ENCODE measurements at regions not wholly inside any gene's neighbourhood (a gene's known extent, or its start where the extent isn't known, plus 50 kb on each side); places are given as distances from the start of the nearest gene placed in this dataset.
A peak's percentile ranks its signal among the peaks of the same experiment; 100 is the strongest.

DNA sequence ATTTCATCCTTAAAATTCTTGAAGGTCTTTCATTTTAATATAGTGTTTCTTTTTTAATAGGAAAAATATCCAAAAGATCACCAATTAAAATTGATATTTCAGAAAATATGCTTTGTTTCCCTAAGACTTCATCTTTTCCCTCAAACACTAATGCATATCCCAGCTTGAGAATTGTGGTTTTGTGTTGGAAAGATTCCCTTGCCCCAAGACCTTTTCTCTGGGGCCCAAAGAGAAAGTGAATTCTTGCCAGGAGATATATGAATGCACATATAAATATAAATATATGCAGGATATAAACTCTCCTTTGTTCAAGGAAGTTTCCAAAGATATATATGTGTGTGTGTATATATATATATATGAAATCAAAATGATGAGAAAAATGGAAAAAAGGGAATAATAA lies 241.2 kb downstream of the FAM76B start:
- Histone ChIP-seq H3K27ac (no peak overlapping the region), H3K4me1 (replicated peaks in 1 of 2) (no peaks in the 10 kb centered on the region), H3K4me3 (no peak overlapping the region)
- ATAC-seq (replicated peaks in 6 of 8), result no peak
- in situ Hi-C loops (cut with MboI; ENCODE audit: low pct_unique_long_range_greater_than_20kb in 2 of 9, low sequenced_read_pairs in 9 of 9, unreplicated experiment in 9 of 9), result no loop called here

DNA sequence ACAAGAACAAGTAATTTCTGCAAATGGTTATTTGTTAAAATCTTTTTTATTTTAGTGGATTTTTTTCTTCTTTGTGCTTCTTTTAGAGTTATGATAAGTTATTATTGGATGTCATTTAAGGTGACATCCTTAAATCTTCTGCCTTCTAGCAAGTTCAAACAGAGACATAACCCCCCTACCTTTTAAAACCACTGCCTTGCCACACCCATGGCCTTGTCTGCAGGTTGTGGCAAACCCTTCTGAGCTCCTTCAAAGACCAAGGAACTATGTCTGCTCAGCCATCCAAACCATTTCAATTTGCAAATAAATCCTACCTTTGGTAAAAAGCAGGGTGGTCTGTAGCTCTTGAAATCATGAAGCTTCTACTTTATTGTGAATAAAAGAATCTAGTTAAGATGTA lies 241.6 kb downstream of the FAM76B start:
- Histone ChIP-seq H3K4me1 (replicated peaks in 1 of 2) (no peaks in the 10 kb centered on the region), H3K27ac (no peak overlapping the region), H3K4me3 (no peak overlapping the region)
- in situ Hi-C loops (cut with MboI; ENCODE audit: low pct_unique_long_range_greater_than_20kb in 2 of 9, low sequenced_read_pairs in 9 of 9, unreplicated experiment in 9 of 9), result no loop called here
- ATAC-seq (replicated peaks in 6 of 8), result no peak

DNA sequence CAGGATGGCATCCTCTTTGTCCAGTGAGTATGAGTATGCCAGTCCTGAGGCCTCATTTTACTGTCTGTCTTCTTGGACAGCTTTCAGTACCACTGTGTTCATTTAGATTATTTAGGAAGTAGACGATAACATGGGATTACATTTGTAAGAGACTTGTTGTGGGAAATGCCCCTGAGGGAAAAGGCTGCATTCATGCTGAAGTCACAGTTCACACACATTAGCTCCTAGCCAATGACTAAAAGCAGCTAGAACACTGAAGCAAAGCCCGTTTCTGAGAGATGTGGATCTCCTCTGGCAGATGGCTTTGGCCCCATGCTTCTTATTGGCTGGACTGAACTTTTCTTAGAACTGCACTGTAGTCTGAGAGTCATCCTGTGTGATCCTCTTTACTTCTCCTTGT lies 242.4 kb downstream of the FAM76B start:
- ATAC-seq (replicated peaks in 6 of 8), result no peak
- 33 to 100% (median 77%) methylated on average over 1 to 2 of the region's 2 CpGs; no CpG with 5 or more reads in 4 of the 10 experiments for WGBS, 10 experiments
- Histone ChIP-seq H3K27ac (no peak overlapping the region), H3K4me1 (replicated peaks in 1 of 2) (no peaks in the 10 kb centered on the region), H3K4me3 (no peak overlapping the region)
- in situ Hi-C loops (cut with MboI; ENCODE audit: low pct_unique_long_range_greater_than_20kb in 2 of 9, low sequenced_read_pairs in 9 of 9, unreplicated experiment in 9 of 9), result no loop called here

DNA sequence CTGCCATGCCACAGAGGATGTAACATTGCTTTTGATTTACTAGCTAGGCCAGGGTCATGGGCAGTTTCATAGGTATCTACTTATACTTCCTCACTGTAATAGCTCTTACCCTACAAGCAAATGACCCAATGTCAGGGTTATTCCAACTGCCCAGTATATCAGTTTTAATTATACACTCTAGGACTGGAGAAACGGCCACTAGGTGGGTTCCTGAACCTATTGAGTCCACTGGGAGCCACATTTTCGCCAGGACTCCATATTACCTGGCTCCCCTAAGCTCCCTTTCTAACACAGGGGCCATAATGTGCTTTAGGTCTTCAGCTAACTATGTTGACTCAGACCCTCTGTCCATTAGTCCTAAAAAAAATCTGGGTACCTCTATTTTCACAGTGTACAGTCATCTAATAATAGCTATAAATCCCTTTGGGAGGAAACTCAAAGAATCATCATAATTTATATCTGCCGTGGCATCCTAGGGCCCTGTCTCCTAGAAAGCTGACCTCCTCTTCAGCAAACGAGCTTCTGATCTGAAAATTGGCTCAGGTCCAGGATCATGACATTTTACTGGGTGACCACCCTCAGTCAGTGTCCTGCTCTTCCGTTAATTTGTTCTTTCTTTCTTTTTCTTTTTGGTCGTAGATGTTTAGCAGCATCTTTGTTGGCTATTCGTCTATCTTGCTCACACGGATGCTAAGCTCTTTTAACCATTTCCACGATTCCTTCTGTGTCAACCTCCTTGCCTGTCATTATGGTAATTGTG lies 244.3 kb downstream of the FAM76B start:
- no peak overlapping the region for H3K27ac ChIP-seq
- ATAC-seq (replicated peaks in 6 of 8), result peak; percentile 10 to 87 (median 50)
- no peak overlapping the region for H3K4me3 ChIP-seq
- WGBS, 10 experiments, result 53 to 95% (median 74%) methylated on average over 2 to 8 of the region's 9 CpGs
- in situ Hi-C loops (cut with MboI; ENCODE audit: low pct_unique_long_range_greater_than_20kb in 2 of 9, low sequenced_read_pairs in 9 of 9, unreplicated experiment in 9 of 9), result no loop called here
- no peaks in the 10 kb centered on the region for H3K4me1 ChIP-seq (replicated peaks in 1 of 2)

DNA sequence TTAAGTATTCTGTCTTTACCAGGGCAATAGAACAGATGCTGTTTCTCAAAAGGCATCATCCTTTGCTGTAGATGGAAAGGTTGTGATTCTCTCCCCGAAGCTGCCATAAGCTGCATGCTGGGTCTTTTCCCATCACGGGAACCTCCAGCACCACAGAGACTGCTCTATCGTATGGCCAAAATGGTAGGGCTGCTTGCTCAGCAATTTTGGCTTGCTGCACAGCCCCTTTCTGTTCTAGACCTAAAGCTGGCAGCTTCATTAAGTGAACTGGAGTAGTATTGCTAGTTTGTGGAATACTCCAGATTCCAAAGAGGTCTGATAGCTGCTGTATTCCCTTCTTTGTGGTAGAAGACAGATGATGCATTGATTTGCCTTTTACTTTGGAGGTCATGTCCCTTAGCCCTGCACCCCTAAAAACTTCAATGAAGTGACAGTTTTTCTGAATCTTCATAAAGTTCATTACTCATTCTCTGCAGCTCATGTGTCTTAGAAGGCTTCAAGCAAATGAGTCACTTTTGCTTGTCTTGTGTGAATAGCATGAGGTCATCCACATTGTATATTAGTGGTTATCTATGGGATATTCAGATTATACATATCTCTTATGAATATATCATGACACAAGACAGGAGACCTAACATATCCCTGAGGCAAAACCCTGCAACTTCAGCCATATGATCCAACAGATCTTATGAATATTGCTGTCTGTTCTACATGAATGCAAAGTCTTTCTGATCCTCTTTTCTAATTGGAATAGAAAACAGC lies 245.3 kb downstream of the FAM76B start:
- 70 to 100% (median 91%) methylated on average over 1 to 3 of the region's 3 CpGs; no CpG with 5 or more reads in 3 of the 10 experiments for WGBS, 10 experiments
- Histone ChIP-seq H3K4me1 (replicated peaks in 1 of 2) (no peaks in the 10 kb centered on the region), H3K4me3 (no peak overlapping the region), H3K27ac (no peak overlapping the region)
- peak; percentile 41 to 93 (median 70) for ATAC-seq (replicated peaks in 6 of 8)
- in situ Hi-C loops (cut with MboI; ENCODE audit: low pct_unique_long_range_greater_than_20kb in 2 of 9, low sequenced_read_pairs in 9 of 9, unreplicated experiment in 9 of 9), result no loop called here

DNA sequence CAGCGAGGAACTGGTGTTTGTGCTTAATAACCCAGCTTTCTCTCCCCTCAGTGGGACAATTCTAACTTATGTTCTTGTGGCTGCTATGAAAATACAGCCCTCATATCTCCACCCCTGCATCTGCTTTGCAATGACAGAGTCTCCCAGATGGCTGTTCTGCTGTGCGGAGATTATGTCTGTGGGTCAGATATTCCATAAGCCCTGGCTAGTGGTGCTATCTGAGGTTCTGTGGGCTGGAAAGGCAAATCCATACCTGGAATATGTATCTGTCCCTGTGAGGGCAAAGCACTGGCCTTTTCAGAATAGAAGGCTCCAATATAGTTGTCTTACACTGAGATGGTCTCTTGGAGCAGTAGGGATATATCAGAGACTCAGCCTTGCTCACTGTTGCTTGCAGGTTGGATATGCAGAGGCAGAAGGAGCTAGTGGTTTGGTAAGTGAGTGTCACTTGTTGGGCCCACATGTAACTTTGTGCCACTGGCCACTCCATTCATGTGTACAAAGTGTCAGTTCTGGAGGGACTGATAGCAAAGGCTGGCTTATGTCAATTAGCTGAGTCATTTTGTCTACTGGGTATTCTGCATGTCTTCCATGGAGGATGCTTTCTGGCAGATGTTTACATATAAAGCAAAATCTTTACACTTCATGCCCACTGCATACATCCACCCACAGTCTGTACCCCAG lies 246.6 kb downstream of the FAM76B start:
- WGBS, 10 experiments, result 86 to 100% (median 95%) methylated on average over 1 to 2 of the region's 2 CpGs; no CpG with 5 or more reads in 4 of the 10 experiments
- Histone ChIP-seq H3K4me1 (replicated peaks in 1 of 2) (no peaks in the 10 kb centered on the region), H3K4me3 (no peak overlapping the region), H3K27ac (no peak overlapping the region)
- in situ Hi-C loops (cut with MboI; ENCODE audit: low pct_unique_long_range_greater_than_20kb in 2 of 9, low sequenced_read_pairs in 9 of 9, unreplicated experiment in 9 of 9), result no loop called here
- ATAC-seq (replicated peaks in 6 of 8), result no peak

DNA sequence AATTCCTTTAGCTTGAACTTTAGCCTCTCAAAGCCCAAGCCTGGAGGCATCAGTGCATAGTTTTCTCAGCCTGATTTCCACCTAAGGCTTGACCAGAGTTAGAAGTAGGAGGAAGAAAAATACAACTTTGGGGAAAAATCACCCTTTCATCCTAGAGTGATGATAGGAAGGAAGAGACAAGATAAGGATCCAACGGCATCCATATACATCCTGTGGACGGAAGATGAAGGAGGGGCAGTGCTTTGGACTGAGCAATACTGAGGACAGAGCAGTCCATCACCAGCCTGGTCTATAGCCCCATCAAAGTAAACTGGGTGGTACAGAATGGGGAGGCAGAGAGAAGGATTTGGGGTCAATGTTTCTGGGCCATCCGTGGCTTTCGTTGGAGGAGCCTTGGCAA lies 247.9 kb downstream of the FAM76B start:
- Histone ChIP-seq H3K4me3 (no peak overlapping the region), H3K4me1 (replicated peaks in 1 of 2) (no peaks in the 10 kb centered on the region), H3K27ac (no peak overlapping the region)
- ATAC-seq (replicated peaks in 6 of 8), result no peak
- in situ Hi-C loops (cut with MboI; ENCODE audit: low pct_unique_long_range_greater_than_20kb in 2 of 9, low sequenced_read_pairs in 9 of 9, unreplicated experiment in 9 of 9), result no loop called here
- WGBS, 10 experiments, result 85 to 100% (median 89%) methylated on average over 2 to 4 of the region's 4 CpGs; no CpG with 5 or more reads in 4 of the 10 experiments

DNA sequence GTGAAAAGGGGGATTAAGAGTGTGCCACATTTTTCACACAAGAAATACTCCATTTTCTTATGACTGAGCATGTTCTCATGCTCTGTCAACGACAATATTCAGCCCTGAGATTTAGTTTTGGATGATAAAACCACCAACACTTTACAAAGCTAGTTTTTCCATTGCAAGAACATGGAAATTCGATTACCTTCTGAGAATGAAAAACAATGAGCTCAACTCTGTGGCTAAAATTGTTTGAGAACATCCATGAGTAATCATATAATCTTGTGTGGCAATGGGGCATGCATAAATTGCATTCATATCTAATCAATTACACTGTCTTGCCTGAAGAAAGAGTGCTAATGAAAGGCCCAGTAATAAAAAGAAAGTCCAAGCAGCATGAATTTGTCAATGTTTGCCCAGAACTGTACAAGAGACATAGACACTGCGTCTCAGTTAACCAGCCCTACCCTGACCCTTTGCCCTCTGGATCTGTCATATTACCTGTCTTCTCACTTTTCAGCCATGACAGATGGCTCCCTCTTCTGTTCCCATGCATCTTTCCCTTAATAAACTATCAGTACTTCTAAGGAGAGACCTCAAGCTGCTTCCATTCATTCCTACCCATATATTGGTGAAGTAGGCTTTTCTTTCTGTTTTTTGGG lies 253.4 kb downstream of the FAM76B start:
- Histone ChIP-seq H3K27ac (no peak overlapping the region), H3K4me3 (no peak overlapping the region), H3K4me1 (replicated peaks in 1 of 2) (no peaks in the 10 kb centered on the region)
- in situ Hi-C loops (cut with MboI; ENCODE audit: low pct_unique_long_range_greater_than_20kb in 2 of 9, low sequenced_read_pairs in 9 of 9, unreplicated experiment in 9 of 9), result no loop called here
- WGBS, 10 experiments, result 17 to 87% (median 54%) methylated on average over 1 to 3 of the region's 3 CpGs; no CpG with 5 or more reads in 1 of the 10 experiments
- ATAC-seq (replicated peaks in 6 of 8), result peak in 2 of 8 experiments; percentile 20 to 58

DNA sequence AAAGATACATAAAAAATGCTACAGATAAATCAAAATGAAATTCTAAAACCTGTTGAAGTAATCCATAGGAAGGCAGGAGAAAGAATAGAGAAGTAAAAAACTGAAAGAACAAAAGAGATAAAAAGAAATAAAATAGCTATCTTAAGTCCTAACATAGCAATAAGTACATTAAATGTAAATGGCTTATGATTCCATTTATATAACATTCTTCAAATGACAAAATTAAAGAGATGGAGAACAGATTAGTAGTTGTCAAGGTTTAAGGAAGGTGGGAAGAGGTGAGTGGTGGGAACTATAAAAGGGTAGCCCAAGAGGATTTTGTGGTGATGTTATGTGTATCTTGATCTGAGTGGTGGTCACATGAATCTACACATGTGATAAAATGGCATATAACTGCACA lies 254.8 kb downstream of the FAM76B start:
- no peaks in the 10 kb centered on the region for H3K4me1 ChIP-seq (replicated peaks in 1 of 2)
- no peak overlapping the region for H3K4me3 ChIP-seq
- in situ Hi-C loops (cut with MboI; ENCODE audit: low pct_unique_long_range_greater_than_20kb in 2 of 9, low sequenced_read_pairs in 9 of 9, unreplicated experiment in 9 of 9), result no loop called here
- no peak overlapping the region for H3K27ac ChIP-seq
- no peak for ATAC-seq (replicated peaks in 6 of 8)

DNA sequence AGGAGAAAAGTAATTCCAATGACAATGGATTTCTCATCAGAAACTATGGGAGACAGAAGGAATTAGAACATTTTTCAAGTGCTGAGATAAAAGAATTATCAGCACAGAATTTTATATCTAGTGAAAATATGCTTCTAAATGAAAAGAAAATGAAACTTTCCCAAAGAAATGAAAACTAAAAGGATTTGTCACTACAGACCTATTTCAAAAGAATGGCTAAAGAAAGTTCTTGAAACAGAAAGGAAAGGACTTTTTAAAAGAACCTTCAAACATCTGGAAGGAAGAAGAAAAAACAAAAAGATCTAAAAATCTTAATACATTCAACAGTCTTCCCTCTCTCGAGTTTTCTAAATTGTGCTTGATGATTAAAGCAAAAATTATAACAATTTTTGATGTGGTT lies 255.4 kb downstream of the FAM76B start:
- ATAC-seq (replicated peaks in 6 of 8), result no peak
- H3K4me3 ChIP-seq, result no peak overlapping the region
- in situ Hi-C loops (cut with MboI; ENCODE audit: low pct_unique_long_range_greater_than_20kb in 2 of 9, low sequenced_read_pairs in 9 of 9, unreplicated experiment in 9 of 9), result no loop called here
- H3K27ac ChIP-seq, result no peak overlapping the region
- WGBS, 10 experiments, result 14 to 84% (median 51%) methylated on average over 1 of the region's 1 CpG
- H3K4me1 ChIP-seq (replicated peaks in 1 of 2), result no peaks in the 10 kb centered on the region

DNA sequence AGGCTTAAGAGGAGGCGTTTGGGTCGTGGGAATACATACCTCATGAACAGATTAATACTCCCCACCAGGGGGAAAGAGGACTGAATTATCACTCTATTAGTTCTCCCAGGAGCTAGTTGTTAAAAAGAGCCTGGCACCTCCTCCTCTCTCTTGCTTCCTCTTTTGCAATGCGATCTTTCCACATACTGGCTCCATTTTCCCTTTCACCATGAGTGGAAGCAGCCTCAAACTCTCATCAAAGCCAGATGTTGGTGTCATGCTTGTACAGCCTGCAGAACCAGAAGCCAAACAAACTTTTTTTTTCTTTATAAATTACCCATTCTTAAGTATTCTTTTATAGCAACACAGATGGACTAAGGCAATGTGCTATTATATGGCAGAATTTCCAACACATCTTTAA lies 258.5 kb downstream of the FAM76B start:
- Histone ChIP-seq H3K4me3 (no peak overlapping the region), H3K27ac (no peak overlapping the region), H3K4me1 (replicated peaks in 1 of 2) (no peaks in the 10 kb centered on the region)
- in situ Hi-C loops (cut with MboI; ENCODE audit: low pct_unique_long_range_greater_than_20kb in 2 of 9, low sequenced_read_pairs in 9 of 9, unreplicated experiment in 9 of 9), result no loop called here
- 0 to 100% (median 55%) methylated on average over 1 to 3 of the region's 3 CpGs; no CpG with 5 or more reads in 4 of the 10 experiments for WGBS, 10 experiments
- no peak for ATAC-seq (replicated peaks in 6 of 8)

DNA sequence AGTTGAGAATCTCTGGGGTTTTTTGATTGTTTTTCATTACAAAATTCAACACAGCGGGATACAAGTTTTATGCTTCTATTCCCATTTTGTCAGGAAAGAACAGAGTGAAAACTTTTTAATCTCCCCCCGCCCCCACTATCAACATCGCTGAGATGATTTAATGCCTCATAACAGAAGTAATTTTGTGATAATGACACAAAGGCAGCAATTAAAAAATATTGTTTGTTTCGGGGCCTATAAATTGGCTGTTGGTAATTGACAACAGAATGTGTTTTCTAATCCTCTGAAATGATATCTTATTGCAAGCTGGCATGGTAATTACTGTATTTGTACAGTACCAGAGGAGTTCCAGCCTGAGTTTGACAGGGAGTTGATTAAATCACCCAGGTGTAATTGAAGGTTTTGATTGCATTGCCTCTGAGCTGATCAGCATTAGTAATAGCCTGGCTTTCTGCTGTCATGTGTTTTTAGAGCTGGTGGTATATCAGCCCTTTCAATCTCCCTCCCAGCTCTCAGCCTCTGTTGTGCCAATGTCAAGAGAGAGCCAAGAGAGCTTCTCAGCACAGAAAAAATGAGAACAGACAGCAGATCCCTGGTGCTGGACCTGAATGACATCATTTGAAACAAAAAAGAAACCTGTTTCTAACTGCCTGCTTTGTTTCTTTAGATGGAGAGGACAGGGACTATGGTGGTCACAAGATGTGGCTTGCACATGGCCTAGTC lies 265.1 kb downstream of the FAM76B start:
- Histone ChIP-seq H3K27ac (no peak overlapping the region), H3K4me1 (replicated peaks in 1 of 2) (peaks cover 5 to 11% of the 10 kb centered on the region in 2 donors), H3K4me3 (no peak overlapping the region)
- ATAC-seq (replicated peaks in 6 of 8), result peak in 5 of 8 experiments; percentile 74 to 82 (median 81)
- in situ Hi-C loops (cut with MboI; ENCODE audit: low pct_unique_long_range_greater_than_20kb in 2 of 9, low sequenced_read_pairs in 9 of 9, unreplicated experiment in 9 of 9), result no loop called here
- 52 to 93% (median 85%) methylated on average over 1 to 4 of the region's 4 CpGs for WGBS, 10 experiments
